Spleen (tissue), 11 donors: ENCODE measurements at regions not wholly inside any gene's neighbourhood (a gene's known extent, or its start where the extent isn't known, plus 50 kb on each side); places are given as distances from the start of the nearest gene placed in this dataset.
A peak's percentile ranks its signal among the peaks of the same experiment; 100 is the strongest.
"Not testable (repeated sequence)": the region's sequence is repeated elsewhere in the genome, so short reads cannot be mapped to it uniquely, and the experiment has no call there.

Experiments used
- DNase-seq: peaks from one replicate; pipeline ENCODE4 v3.0.0-alpha.2; 2020
- H3K27ac ChIP-seq, 8 donors: fragments of 200-600 bp; sonication (generic) in 7 of 8; 1 replicate in 4 of 8; 2 replicates in 4 of 8; pipeline versions ENCODE4 v1.5.0 to v1.8.0; 2016 to 2021; ENCODE audit warnings: inconsistent platforms in 4 of 8, mild to moderate bottlenecking in 4 of 8, moderate library complexity in 1 of 8
- H3K27me3 ChIP-seq, 7 donors: fragments of 200-600 bp; sonication (generic) in 6 of 7; replicated peaks in 1 of 7; 1 replicate in 4 of 7; 2 replicates in 3 of 7; pipeline versions ENCODE4 v1.5.0 to v1.8.0; 2016 to 2021; ENCODE audit warnings: inconsistent platforms in 3 of 7, mild to moderate bottlenecking in 1 of 7
- H3K36me3 ChIP-seq, 6 donors: fragments of 200-600 bp; sonication (generic) in 5 of 6; 1 replicate in 4 of 6; 2 replicates in 2 of 6; pipeline versions ENCODE4 v1.5.0 to v1.8.0; 2016 to 2021; ENCODE audit warnings: inconsistent platforms in 2 of 6
- H3K4me1 ChIP-seq, 6 donors: fragments of 200-600 bp; sonication (generic) in 5 of 6; 1 replicate in 3 of 6; 2 replicates in 3 of 6; pipeline versions ENCODE4 v1.5.0 to v1.8.0; 2016 to 2021; ENCODE audit warnings: inconsistent platforms in 3 of 6
- H3K4me3 ChIP-seq, 8 donors: fragments of 200-600 bp; sonication (generic) in 7 of 8; 1 replicate in 4 of 8; 2 replicates in 4 of 8; pipeline versions ENCODE4 v1.5.0 to v1.8.0; 2016 to 2021; ENCODE audit warnings: inconsistent platforms in 4 of 8, mild to moderate bottlenecking in 4 of 8, moderate library complexity in 2 of 8
- H3K9me3 ChIP-seq, 8 donors: fragments of 200-600 bp; sonication (generic) in 7 of 8; 1 replicate in 4 of 8; 2 replicates in 4 of 8; pipeline versions ENCODE4 v1.5.0 to v1.8.0; 2016 to 2021; ENCODE audit warnings: inconsistent platforms in 4 of 8
- POLR2A ChIP-seq, 3 donors: fragments of 450-650 bp; IDR thresholded peaks; one replicate each; pipeline ENCODE4 v1.5.1; 2017; ENCODE audit warnings: antibody characterized with exemption in 3 of 3, mild to moderate bottlenecking in 1 of 3
- POLR2AphosphoS5 ChIP-seq, 3 donors: sonication (generic); formaldehyde crosslinking; IDR thresholded peaks; one replicate each; pipeline ENCODE4 v1.5.1; 2017; ENCODE audit warnings: antibody characterized with exemption in 3 of 3
- WGBS, 5 donors: extraction: QIAGEN DNeasy Blood & Tissue Kit in 3 of 5; methylation state at CpG; one replicate each; pipeline versions ENCODE4 v1.1.5 to v1.1.7; 2013 to 2018; 5-methylcytosine and 5-hydroxymethylcytosine counted together
- intact Hi-C: fragments of 100-400 bp; cut with DNase I; formaldehyde crosslinking; loops from one replicate; pipeline ENCODE4 v1.15.0; 2023; ENCODE audit warnings: low total_unique reads
- TF ChIP-seq, protein P1 (sequence below), 11 experiments: fragments of 200-600 bp in 7 of 11; fragments of 450-650 bp in 4 of 11; sonication (generic) in 4 of 11; IDR thresholded peaks in 8 of 11; conservative IDR thresholded peaks in 3 of 11; 1 replicate in 7 of 11; 2 replicates in 4 of 11; pipeline versions ENCODE4 v1.4.0 to v1.8.0; 2016 to 2021; ENCODE audit warnings: antibody characterized with exemption in 11 of 11, inconsistent platforms in 4 of 11, mild to moderate bottlenecking in 1 of 11
- donor health status: healthy with polysubstance abuse.
- donor health status: DM: no; HTN: no; CAD: no; lungs with moderate emphysema.
- donor health status: DM: no; HTN: no; CAD: no.
- donor health status: Bipolar disorder and iron deficiency.
- donor health status: healthy.
- donor health status: DM: no; HTN: no; CAD: no.
- donor health status: DM: yes; HTN: yes; CAD: no.

DNA sequence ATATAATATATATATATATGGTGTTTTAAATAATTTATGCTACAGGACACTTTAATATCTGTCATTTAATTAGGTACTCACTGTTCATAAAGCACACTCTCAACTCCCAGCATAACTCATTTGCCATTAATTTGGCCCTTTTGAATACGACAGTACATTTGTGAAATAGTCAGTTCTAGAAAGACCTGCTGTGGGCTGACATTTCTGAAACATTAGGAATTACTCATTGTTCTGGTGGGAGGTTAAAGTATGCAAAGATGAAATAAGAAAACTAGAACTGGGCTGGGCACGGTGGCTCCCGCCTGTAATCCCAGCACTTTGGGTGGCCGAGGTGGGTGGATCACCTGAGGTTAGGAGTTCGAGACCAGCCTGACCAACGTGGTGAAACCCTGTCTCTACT is 497.5 kb downstream of the UTRN start:
- Histone ChIP-seq H3K4me1 (peaks cover 0 to 9% (median 0%) of the 10 kb centered on the region in 6 donors), H3K9me3 (no peaks in the 10 kb centered on the region), H3K4me3 (no peak overlapping the region), H3K27ac (no peak overlapping the region), H3K27me3 (no peaks in the 10 kb centered on the region), H3K36me3 (peaks cover 0 to 91% (median 11%) of the 10 kb centered on the region in 6 donors)
- no peak for DNase-seq
- no peak for TF ChIP-seq POLR2AphosphoS5 (IDR thresholded peaks at IDR 0.05)
- TF ChIP-seq, protein P1, sequence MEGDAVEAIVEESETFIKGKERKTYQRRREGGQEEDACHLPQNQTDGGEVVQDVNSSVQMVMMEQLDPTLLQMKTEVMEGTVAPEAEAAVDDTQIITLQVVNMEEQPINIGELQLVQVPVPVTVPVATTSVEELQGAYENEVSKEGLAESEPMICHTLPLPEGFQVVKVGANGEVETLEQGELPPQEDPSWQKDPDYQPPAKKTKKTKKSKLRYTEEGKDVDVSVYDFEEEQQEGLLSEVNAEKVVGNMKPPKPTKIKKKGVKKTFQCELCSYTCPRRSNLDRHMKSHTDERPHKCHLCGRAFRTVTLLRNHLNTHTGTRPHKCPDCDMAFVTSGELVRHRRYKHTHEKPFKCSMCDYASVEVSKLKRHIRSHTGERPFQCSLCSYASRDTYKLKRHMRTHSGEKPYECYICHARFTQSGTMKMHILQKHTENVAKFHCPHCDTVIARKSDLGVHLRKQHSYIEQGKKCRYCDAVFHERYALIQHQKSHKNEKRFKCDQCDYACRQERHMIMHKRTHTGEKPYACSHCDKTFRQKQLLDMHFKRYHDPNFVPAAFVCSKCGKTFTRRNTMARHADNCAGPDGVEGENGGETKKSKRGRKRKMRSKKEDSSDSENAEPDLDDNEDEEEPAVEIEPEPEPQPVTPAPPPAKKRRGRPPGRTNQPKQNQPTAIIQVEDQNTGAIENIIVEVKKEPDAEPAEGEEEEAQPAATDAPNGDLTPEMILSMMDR (IDR thresholded peaks at IDR 0.05 in 8 of 11, conservative IDR thresholded peaks at IDR 0.05 in 3 of 11) = no peak
- no peak for TF ChIP-seq POLR2A (IDR thresholded peaks at IDR 0.05)
- 81 to 92% (median 85%) methylated on average over 6 of the region's 6 CpGs for WGBS, 5 donors
- intact Hi-C loops = no loop called here

DNA sequence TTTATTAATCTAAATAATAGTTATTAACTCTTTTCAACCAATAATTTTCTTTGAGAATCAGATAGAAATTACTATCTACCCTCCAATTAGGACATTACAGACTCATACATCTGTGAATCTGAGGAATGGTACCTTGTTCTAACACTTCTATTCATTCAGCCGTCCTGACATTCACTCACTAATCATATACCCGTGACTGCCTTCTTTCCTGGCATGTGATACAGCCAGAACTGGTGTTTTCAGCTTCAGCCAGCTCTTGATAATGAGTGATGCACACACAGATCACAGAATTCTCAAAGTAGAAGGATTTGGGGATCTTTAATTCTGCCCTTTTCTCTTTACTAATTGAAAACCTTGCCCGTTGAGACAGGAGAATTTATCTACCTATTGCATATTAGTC is 499.9 kb downstream of the UTRN start:
- Histone ChIP-seq H3K36me3 (peaks cover 0 to 96% (median 22%) of the 10 kb centered on the region in 6 donors), H3K27ac (no peak overlapping the region), H3K4me1 (no peaks in the 10 kb centered on the region), H3K4me3 (no peak overlapping the region), H3K27me3 (no peaks in the 10 kb centered on the region), H3K9me3 (no peaks in the 10 kb centered on the region)
- TF ChIP-seq, protein P1 (IDR thresholded peaks at IDR 0.05 in 8 of 11, conservative IDR thresholded peaks at IDR 0.05 in 3 of 11) = no peak
- TF ChIP-seq POLR2A (IDR thresholded peaks at IDR 0.05) (no peak), POLR2AphosphoS5 (IDR thresholded peaks at IDR 0.05) (no peak)
- no peak for DNase-seq
- intact Hi-C loops = no loop called here
- 88 to 93% (median 90%) methylated on average over 3 of the region's 3 CpGs for WGBS, 5 donors

DNA sequence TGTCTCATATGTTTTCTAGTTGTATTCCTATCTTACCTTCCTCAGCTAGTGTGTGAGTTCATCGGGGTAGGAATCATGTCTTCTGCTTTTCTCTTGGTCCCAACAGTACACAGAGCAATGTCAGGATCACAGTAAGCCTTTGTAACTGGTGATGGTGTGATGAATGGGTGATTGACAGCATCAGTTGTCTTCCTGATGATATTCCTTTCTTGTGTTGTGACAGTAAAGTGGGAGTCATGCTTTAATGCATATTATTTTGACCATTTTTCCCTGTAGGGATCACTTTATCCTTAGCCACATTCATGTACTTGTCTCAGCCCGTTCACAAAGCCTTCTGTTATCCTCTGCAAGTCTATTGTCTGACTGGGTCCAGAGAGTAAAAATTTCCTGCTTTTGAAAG is 501.7 kb downstream of the UTRN start:
- Histone ChIP-seq H3K4me3 (no peak overlapping the region), H3K9me3 (no peaks in the 10 kb centered on the region), H3K27me3 (no peaks in the 10 kb centered on the region), H3K36me3 (peaks cover 0 to 98% (median 32%) of the 10 kb centered on the region in 6 donors), H3K4me1 (no peaks in the 10 kb centered on the region), H3K27ac (no peak overlapping the region)
- DNase-seq = no peak
- intact Hi-C loops = no loop called here
- TF ChIP-seq, protein P1 (IDR thresholded peaks at IDR 0.05 in 8 of 11, conservative IDR thresholded peaks at IDR 0.05 in 3 of 11) = no peak
- no peak for TF ChIP-seq POLR2AphosphoS5 (IDR thresholded peaks at IDR 0.05)
- no peak for TF ChIP-seq POLR2A (IDR thresholded peaks at IDR 0.05)
- WGBS, 5 donors = 95 to 99% (median 96%) methylated on average over 2 of the region's 2 CpGs

DNA sequence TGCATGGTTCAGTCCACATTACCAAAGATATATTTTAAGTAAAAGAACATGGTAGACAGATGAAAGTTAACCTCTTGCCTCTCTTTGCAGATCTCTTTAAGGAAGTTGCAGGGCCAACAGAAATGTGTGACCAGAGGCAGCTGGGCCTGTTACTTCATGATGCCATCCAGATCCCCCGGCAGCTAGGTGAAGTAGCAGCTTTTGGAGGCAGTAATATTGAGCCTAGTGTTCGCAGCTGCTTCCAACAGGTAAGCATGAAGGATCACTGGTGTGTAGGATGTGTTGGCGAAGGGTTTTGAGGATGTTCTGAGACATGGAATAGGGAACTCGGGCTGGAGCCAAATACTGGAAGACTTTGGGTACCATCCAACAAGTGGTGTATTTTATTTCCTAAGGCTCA is 508.6 kb downstream of the UTRN start:
- Histone ChIP-seq H3K4me1 (no peaks in the 10 kb centered on the region), H3K4me3 (no peak overlapping the region), H3K27me3 (no peaks in the 10 kb centered on the region), H3K9me3 (peaks cover 0 to 26% (median 19%) of the 10 kb centered on the region in 8 donors), H3K36me3 (peaks cover 4 to 100% (median 78%) of the 10 kb centered on the region in 6 donors), H3K27ac (no peak overlapping the region)
- intact Hi-C loops = no loop called here
- WGBS, 5 donors = 88 to 97% (median 97%) methylated on average over 4 of the region's 4 CpGs
- no peak for DNase-seq
- TF ChIP-seq POLR2A (IDR thresholded peaks at IDR 0.05) (no peak), POLR2AphosphoS5 (IDR thresholded peaks at IDR 0.05) (peak in 1 of 3 donors; percentile 4)
- TF ChIP-seq, protein P1 (IDR thresholded peaks at IDR 0.05 in 8 of 11, conservative IDR thresholded peaks at IDR 0.05 in 3 of 11) = no peak

DNA sequence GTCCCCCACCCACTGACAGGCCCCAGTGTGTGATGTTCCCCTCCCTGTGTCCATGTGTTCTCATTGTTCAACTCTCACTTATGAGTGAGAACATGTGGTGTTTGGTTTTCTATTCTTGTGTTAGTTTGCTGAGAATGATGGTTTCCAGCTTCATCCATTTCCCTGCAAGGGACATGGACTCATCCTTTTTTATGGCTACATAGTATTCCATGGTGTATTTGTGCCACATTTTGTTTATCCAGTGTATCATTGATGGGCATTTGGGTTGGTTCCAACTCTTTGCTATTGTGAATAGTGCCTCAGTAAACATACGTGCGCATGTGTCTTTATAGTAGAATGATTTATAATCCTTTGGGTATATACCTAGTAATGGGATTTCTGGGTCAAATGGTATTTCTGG is 509.9 kb downstream of the UTRN start:
- H3K27me3 ChIP-seq, intact Hi-C loops, DNase-seq, H3K27ac ChIP-seq, H3K4me3 ChIP-seq, H3K4me1 ChIP-seq: not testable (repeated sequence)
- 94 to 100% (median 98%) methylated on average over 2 of the region's 2 CpGs for WGBS, 5 donors
- Histone ChIP-seq H3K36me3 (peaks cover 4 to 100% (median 74%) of the 10 kb centered on the region in 6 donors), H3K9me3 (peaks cover 0 to 26% (median 19%) of the 10 kb centered on the region in 8 donors)
